ENCODE measurements at regions not wholly inside any gene's neighbourhood (a gene's known extent, or its start where the extent isn't known, plus 50 kb on each side); places are given as distances from the start of the nearest gene placed in this dataset.

GRCh38 chr12:94098466-94098865 is 49.9 kb upstream of the PLXNC1 start:
- TF ChIP-seq POLR2AphosphoS5 (IDR thresholded peaks at IDR 0.05), result no peak
- TF ChIP-seq, protein P1, sequence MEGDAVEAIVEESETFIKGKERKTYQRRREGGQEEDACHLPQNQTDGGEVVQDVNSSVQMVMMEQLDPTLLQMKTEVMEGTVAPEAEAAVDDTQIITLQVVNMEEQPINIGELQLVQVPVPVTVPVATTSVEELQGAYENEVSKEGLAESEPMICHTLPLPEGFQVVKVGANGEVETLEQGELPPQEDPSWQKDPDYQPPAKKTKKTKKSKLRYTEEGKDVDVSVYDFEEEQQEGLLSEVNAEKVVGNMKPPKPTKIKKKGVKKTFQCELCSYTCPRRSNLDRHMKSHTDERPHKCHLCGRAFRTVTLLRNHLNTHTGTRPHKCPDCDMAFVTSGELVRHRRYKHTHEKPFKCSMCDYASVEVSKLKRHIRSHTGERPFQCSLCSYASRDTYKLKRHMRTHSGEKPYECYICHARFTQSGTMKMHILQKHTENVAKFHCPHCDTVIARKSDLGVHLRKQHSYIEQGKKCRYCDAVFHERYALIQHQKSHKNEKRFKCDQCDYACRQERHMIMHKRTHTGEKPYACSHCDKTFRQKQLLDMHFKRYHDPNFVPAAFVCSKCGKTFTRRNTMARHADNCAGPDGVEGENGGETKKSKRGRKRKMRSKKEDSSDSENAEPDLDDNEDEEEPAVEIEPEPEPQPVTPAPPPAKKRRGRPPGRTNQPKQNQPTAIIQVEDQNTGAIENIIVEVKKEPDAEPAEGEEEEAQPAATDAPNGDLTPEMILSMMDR (IDR thresholded peaks at IDR 0.05), result no peak
